ENCODE measurements at regions not wholly inside any gene's neighbourhood (a gene's known extent, or its start where the extent isn't known, plus 50 kb on each side); places are given as distances from the start of the nearest gene placed in this dataset.

DNA sequence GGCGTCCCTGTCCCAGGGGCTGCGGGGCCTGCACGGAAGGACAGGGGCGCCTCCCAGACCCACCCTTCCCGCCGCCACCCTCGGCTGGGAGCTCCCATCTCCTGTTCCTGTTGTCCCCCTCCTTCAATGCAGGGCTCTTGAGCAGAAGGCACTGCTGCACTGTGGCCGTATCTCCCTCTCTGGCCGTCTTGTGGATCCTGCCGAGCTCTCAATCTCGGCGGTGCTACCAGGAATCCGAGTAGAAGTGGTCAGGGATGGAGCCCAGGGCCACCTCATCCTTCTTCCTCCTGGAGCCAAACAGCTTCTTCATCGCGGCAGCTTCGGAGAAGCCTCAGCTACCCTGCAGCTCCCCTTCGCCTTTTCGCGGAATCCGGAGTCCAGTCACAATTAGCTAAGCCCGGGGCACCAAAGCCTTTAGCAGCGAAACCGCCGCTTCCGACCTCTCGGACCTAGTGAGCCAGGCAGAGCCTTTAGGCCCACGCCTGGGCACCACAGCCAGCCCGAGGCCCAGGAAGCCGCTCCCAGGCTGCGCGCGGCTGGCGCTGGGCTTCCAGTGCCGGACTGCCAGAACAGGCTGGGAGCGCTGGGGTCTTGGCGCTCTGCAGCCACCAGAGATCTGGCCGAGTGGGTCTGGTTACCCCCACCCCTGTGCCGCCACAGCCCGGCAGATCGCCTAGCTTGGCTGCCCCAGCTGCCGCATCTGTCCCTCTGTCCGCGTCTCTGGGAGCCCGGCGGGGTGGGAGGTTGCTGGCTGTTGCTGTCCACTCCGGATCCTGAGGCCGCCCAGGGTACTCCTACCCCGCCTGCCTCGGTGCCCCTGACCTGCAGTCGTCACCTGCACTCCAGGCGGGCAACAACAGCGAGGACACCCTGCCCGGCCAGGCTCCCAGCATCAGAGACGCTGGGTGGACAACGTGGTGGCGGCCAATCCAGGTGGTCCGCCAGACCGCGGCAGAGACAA, 69.1 kb downstream of the ASCL4 start:
- TF ChIP-seq POLR2A (IDR thresholded peaks at IDR 0.05) = no peak
- TF ChIP-seq, protein P1, sequence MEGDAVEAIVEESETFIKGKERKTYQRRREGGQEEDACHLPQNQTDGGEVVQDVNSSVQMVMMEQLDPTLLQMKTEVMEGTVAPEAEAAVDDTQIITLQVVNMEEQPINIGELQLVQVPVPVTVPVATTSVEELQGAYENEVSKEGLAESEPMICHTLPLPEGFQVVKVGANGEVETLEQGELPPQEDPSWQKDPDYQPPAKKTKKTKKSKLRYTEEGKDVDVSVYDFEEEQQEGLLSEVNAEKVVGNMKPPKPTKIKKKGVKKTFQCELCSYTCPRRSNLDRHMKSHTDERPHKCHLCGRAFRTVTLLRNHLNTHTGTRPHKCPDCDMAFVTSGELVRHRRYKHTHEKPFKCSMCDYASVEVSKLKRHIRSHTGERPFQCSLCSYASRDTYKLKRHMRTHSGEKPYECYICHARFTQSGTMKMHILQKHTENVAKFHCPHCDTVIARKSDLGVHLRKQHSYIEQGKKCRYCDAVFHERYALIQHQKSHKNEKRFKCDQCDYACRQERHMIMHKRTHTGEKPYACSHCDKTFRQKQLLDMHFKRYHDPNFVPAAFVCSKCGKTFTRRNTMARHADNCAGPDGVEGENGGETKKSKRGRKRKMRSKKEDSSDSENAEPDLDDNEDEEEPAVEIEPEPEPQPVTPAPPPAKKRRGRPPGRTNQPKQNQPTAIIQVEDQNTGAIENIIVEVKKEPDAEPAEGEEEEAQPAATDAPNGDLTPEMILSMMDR (IDR thresholded peaks at IDR 0.05) = no peak
- no peak for TF ChIP-seq POLR2AphosphoS5 (IDR thresholded peaks at IDR 0.05)
- no peak for TF ChIP-seq EP300 (IDR thresholded peaks at IDR 0.05)
